ENCODE measurements at regions not wholly inside any gene's neighbourhood (a gene's known extent, or its start where the extent isn't known, plus 50 kb on each side); places are given as distances from the start of the nearest gene placed in this dataset.

GRCh38 chr13:97562962-97563361, 129.0 kb downstream of the RAP2A start:
- no peak for DNase-seq

GRCh38 chr13:97564956-97565355, 131.0 kb downstream of the RAP2A start:
- no peak for DNase-seq

GRCh38 chr13:97565906-97566305, 131.9 kb downstream of the RAP2A start:
- DNase-seq: no peak

- no peak for DNase-seq
These were observed 132.9 kb downstream of the RAP2A start for GRCh38 chr13:97566907-97567306.

GRCh38 chr13:97567510-97568243, 133.7 kb downstream of the RAP2A start:
- no peak for DNase-seq

GRCh38 chr13:97568850-97569249, 134.9 kb downstream of the RAP2A start:
- no peak for DNase-seq

- DNase-seq: no peak
These were observed 135.9 kb downstream of the RAP2A start for GRCh38 chr13:97569841-97570240.

GRCh38 chr13:97570442-97570841, 136.5 kb downstream of the RAP2A start:
- no peak for DNase-seq

- no peak for DNase-seq
These were observed 139.0 kb downstream of the RAP2A start for GRCh38 chr13:97573011-97573410.

- no peak for DNase-seq
These were observed 141.0 kb downstream of the RAP2A start for GRCh38 chr13:97574926-97575325.

- DNase-seq: no peak
These were observed 143.1 kb downstream of the RAP2A start for GRCh38 chr13:97577026-97577425.

- DNase-seq: no peak
These were observed 148.2 kb downstream of the RAP2A start for GRCh38 chr13:97582170-97582569.

GRCh38 chr13:97583907-97584497, 150.0 kb downstream of the RAP2A start:
- DNase-seq: no peak

- DNase-seq: no peak
These were observed 153.0 kb downstream of the RAP2A start for GRCh38 chr13:97586941-97587340.

- DNase-seq: no peak
These were observed 155.0 kb downstream of the RAP2A start for GRCh38 chr13:97588993-97589392.

GRCh38 chr13:97600458-97601075, 166.6 kb downstream of the RAP2A start:
- no peak for DNase-seq

- no peak for DNase-seq
These were observed 181.3 kb downstream of the RAP2A start for GRCh38 chr13:97615266-97615665.

GRCh38 chr13:97616385-97616784, 182.4 kb downstream of the RAP2A start:
- no peak for DNase-seq

- DNase-seq: no peak
These were observed 187.1 kb downstream of the RAP2A start for GRCh38 chr13:97621025-97621424.

- DNase-seq: no peak
These were observed 187.7 kb downstream of the RAP2A start for GRCh38 chr13:97621631-97622030.

- no peak for DNase-seq
These were observed 193.6 kb downstream of the RAP2A start for GRCh38 chr13:97627566-97627965.

- no peak for DNase-seq
These were observed 195.8 kb downstream of the RAP2A start for GRCh38 chr13:97629601-97630272.

- no peak for DNase-seq
These were observed 196.8 kb downstream of the RAP2A start for GRCh38 chr13:97630725-97631124.

- no peak for DNase-seq
These were observed 197.2 kb downstream of the RAP2A start for GRCh38 chr13:97631158-97631557.

Data from 8988T (cell line).